Central memory CD8-positive, alpha-beta T cell (primary cell): ENCODE measurements at regions not wholly inside any gene's neighbourhood (a gene's known extent, or its start where the extent isn't known, plus 50 kb on each side); places are given as distances from the start of the nearest gene placed in this dataset.

ENCODE experiments used
- ATAC-seq: fragments of 150-1000 bp; cut with Tn5 transposase; replicated peaks from 2 replicates; pipeline ENCODE4 v1.10.0; 2022; ENCODE audit warnings: mild to moderate bottlenecking, moderate FRiP score, moderate number of reproducible peaks; ENCODE audit not compliant: poor library complexity, severe bottlenecking; ENCODE audit errors: extremely low read depth
- DNase-seq, 2 donors: peaks; one replicate each; pipeline ENCODE4 v3.0.0; 2021; ENCODE audit warnings: low spot score in 2 of 2
- H3K27ac Mint-ChIP-seq: one replicate; pipeline ENCODE4 v1.8.0; 2022; ENCODE audit warnings: low read depth, mild to moderate bottlenecking, moderate library complexity, mixed read lengths
- H3K27me3 Mint-ChIP-seq: one replicate; pipeline ENCODE4 v1.8.0; 2022; ENCODE audit warnings: mixed read lengths
- H3K36me3 Mint-ChIP-seq: one replicate; pipeline ENCODE4 v1.8.0; 2022; ENCODE audit warnings: mild to moderate bottlenecking, moderate library complexity, mixed read lengths; ENCODE audit not compliant: insufficient read depth
- H3K4me1 Mint-ChIP-seq: one replicate; pipeline ENCODE4 v1.8.0; 2022; ENCODE audit warnings: mixed read lengths
- H3K4me3 Mint-ChIP-seq: one replicate; pipeline ENCODE4 v1.8.0; 2022; ENCODE audit warnings: mild to moderate bottlenecking, moderate library complexity, mixed read lengths
- H3K9me3 Mint-ChIP-seq: one replicate; pipeline ENCODE4 v1.8.0; 2022; ENCODE audit warnings: mixed read lengths

DNA sequence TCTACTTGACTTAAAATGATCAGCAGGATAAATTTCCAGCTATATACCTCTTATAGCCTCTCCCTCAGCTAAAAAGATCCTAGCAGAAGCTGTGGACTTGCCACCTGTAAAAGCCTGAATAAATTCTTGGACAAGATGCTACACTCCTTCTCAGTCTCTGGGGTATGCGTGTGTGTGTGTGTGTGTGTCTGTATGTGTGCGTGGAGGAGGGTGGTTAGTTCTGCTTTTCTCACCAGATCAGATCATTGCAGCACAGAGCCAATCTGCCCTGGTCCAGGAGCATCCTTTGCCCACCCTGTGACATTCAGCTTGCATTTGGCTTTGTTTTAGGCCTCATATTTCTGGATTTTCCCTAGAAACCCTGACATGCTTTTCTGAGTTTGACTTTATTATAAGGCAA lies 438.3 kb downstream of the RFC3 start:
- Mint-ChIP-seq H3K4me1 (no peaks in the 10 kb centered on the region), H3K36me3 (no peaks in the 10 kb centered on the region), H3K27ac (no peak overlapping the region), H3K9me3 (peaks cover 28% of the 10 kb centered on the region), H3K27me3 (no peaks in the 10 kb centered on the region), H3K4me3 (no peak overlapping the region)
- ATAC-seq (no peak), DNase-seq (no peak)

DNA sequence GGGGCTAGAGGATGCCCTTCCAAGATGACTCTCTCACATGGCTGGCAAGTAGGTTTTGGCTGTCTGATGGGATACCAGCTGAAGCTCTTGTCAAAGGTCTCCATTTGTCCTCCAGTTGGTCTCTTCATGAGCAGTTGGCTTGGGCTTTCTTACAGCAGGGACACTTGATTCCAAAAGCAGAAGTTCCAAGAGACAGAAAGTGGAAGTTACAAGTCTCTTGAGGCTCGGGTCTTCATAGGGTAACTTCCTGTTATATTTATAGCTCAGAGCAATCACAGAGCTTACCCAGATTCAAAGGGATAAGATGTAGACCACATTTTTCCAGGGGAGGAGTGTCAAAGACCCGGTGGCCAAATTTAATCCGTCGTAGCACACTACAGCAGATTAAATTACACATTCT lies 440.0 kb downstream of the RFC3 start:
- H3K27ac Mint-ChIP-seq = no peak overlapping the region
- ATAC-seq (no peak), DNase-seq (no peak)
- H3K4me3 Mint-ChIP-seq = no peak overlapping the region
- H3K4me1 Mint-ChIP-seq = no peaks in the 10 kb centered on the region
- H3K36me3 Mint-ChIP-seq = no peaks in the 10 kb centered on the region
- peaks cover 27% of the 10 kb centered on the region for H3K9me3 Mint-ChIP-seq
- no peaks in the 10 kb centered on the region for H3K27me3 Mint-ChIP-seq

DNA sequence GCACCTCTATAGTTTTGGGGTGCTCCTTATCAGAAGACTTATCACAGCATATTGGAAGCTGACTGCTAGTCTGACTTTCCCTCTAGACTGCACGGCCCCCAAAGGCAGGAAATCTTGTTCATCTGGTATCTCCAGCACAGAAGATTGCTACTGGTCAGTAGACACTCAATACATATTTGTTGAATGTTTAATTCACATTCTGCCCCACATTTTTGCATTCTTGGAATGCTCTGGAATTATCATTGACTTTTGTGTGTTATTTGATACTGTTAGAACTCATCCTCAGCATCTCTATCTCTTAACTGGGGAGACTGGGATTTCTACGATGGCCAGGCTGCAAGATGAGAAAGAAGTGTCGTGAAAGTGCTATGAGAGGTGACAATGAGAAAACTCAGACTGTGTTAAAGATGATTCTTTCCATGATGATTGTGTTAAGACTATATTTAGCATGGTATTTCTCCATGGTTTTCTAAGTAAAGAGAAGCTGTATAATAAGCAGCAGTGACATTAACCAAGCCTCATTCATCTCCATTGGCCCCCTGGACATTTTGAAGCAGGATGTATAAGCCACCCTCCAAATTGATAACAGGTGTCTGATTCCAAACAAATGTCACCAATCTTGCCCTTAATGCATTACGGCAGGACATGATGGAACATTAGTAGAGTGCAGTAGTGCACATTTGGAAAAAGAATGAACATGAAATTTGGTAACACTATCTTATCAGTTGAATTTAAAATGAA lies 440.9 kb downstream of the RFC3 start:
- DNase-seq (no peak), ATAC-seq (no peak)
- H3K27me3 Mint-ChIP-seq = no peaks in the 10 kb centered on the region
- no peaks in the 10 kb centered on the region for H3K4me1 Mint-ChIP-seq
- H3K27ac Mint-ChIP-seq = no peak overlapping the region
- H3K4me3 Mint-ChIP-seq = no peak overlapping the region
- H3K36me3 Mint-ChIP-seq = no peaks in the 10 kb centered on the region
- H3K9me3 Mint-ChIP-seq = peaks cover 22% of the 10 kb centered on the region

DNA sequence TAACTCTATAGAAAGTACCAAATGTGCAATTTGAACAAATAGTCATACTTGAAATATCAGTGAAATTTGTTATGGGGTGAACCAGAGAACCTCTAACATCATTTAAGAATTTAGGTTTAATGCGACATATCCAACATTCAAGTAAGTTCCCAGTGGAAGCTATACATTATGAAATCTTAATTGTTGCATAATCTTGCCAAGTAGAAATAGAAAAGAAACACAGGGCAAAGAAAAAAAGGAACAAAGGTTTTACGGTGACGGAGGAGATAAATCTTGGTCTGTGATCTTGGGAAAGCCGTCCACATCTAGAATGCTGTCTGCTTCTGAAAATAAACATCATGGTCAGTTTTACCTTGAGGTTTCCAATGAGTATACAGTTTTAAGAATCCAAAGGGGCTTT lies 445.7 kb downstream of the RFC3 start:
- DNase-seq = no peak
- Mint-ChIP-seq H3K27ac (no peak overlapping the region), H3K4me1 (no peaks in the 10 kb centered on the region), H3K36me3 (no peaks in the 10 kb centered on the region), H3K4me3 (no peak overlapping the region), H3K9me3 (peaks cover 3% of the 10 kb centered on the region), H3K27me3 (no peaks in the 10 kb centered on the region)
- no peak for ATAC-seq

DNA sequence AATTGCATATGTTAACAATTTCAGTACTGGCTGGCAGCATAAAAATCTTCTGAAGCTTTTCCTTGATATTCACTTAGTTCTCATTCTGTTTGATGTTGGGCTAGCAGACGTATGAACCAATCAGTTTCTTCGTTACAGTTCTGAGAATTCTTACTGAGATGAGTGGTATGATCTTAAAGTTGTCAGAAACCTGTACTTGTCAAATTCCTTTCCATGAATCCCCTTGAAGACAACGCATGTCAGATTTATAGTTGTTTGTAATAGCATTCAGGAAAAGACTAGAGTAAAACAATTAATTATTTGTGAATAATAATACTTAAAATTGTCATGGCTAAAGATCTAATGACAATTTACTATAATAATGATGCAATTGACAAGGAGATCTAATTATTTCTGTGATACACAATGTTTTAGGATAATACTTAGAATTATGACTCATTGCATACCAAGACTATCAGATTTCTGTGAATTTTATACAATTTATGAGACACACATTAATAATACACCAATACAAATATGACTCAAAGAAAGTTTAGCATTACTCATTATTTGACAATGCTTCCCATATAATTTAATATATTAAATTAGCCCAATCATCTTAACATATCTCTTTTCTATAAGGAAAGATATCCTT lies 447.2 kb downstream of the RFC3 start:
- DNase-seq (no peak), ATAC-seq (no peak)
- no peaks in the 10 kb centered on the region for H3K36me3 Mint-ChIP-seq
- no peak overlapping the region for H3K27ac Mint-ChIP-seq
- no peak overlapping the region for H3K4me3 Mint-ChIP-seq
- H3K27me3 Mint-ChIP-seq = no peaks in the 10 kb centered on the region
- H3K4me1 Mint-ChIP-seq = no peaks in the 10 kb centered on the region
- no peaks in the 10 kb centered on the region for H3K9me3 Mint-ChIP-seq

DNA sequence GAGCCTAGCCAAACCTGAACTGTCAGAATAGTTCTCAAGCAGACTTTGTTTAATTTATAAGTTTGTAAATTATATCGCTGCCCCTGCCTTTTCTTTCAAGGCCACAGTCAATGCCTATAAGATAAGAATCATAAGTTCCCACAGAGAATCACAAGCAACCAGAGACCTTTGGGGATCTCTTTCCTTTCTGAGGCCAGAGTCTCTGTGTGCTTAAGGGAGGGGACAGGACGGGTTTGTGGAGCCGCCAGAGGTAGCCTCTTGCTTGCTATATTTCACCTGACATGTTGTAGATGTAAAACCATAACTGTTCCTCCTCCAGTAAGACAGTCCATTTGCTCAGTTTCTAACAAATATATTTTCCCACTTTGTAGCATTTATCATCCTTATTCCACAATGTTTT lies 458.8 kb downstream of the RFC3 start:
- H3K4me3 Mint-ChIP-seq = no peak overlapping the region
- no peaks in the 10 kb centered on the region for H3K36me3 Mint-ChIP-seq
- peaks cover under 1% of the 10 kb centered on the region for H3K9me3 Mint-ChIP-seq
- H3K4me1 Mint-ChIP-seq = no peaks in the 10 kb centered on the region
- ATAC-seq (no peak), DNase-seq (no peak)
- H3K27ac Mint-ChIP-seq = no peak overlapping the region
- H3K27me3 Mint-ChIP-seq = no peaks in the 10 kb centered on the region

DNA sequence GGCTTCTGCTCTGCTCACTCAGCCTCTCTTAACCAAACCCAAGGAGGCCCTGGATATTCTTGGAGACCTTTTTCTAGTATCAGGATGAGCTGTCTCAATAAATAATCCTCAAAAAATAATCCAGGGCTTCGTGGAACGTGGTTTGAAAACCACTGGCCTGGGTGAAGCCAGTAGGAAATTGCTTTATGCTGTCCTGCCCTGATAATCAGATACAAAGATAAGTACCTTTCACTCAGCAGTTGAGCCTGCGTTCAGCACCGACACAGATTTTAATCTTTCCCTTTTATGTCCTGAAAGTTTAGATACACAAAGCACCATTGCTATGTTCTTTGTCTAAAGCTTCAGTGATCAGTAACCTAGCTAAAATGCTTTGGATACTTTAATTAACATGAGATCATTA lies 460.0 kb downstream of the RFC3 start:
- no peaks in the 10 kb centered on the region for H3K36me3 Mint-ChIP-seq
- no peak overlapping the region for H3K4me3 Mint-ChIP-seq
- ATAC-seq (no peak), DNase-seq (no peak)
- no peak overlapping the region for H3K27ac Mint-ChIP-seq
- no peaks in the 10 kb centered on the region for H3K4me1 Mint-ChIP-seq
- no peaks in the 10 kb centered on the region for H3K9me3 Mint-ChIP-seq
- H3K27me3 Mint-ChIP-seq = no peaks in the 10 kb centered on the region

DNA sequence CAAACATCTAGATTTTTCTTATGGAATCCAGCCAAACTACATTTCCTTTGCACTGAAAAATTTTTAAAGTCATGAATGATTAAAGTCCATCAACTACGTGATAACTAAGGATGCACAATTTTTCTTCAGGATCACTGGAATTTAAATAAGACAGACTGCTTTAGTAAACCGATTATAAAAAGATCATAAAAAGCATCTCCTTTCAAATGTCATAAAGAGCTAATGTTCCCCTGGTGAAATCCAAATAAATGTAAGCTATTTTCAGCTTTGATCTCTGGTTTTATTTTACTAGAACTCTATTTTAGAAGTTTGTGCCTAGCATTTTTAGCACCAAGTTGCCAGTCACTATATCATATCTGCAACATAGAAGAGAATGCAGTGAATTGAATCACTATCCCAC lies 460.8 kb downstream of the RFC3 start:
- Mint-ChIP-seq H3K36me3 (no peaks in the 10 kb centered on the region), H3K4me3 (no peak overlapping the region), H3K4me1 (no peaks in the 10 kb centered on the region), H3K27me3 (no peaks in the 10 kb centered on the region), H3K27ac (no peak overlapping the region), H3K9me3 (no peaks in the 10 kb centered on the region)
- DNase-seq (no peak), ATAC-seq (no peak)

DNA sequence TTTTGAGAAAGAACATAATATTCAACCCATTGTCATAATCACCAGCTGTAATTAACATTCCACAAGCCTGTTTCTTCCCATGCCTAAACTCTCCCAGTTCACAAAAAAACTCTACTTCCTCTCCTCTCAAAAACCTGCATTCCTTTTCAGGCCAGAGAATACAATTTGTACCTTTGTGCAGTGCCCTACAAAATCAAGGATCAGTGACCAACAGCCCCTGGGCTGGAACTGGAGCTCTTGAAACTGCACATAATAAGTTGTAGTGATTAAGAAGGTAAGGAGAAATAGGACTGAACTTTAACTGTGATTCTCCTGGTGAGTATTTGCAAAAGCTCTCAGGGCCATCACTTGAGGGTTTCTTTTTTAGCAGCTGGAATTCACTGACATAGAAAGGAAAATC lies 472.7 kb downstream of the RFC3 start:
- H3K27me3 Mint-ChIP-seq = no peaks in the 10 kb centered on the region
- DNase-seq = no peak
- H3K9me3 Mint-ChIP-seq = peaks cover 18% of the 10 kb centered on the region
- H3K4me3 Mint-ChIP-seq = no peak overlapping the region
- H3K27ac Mint-ChIP-seq = no peak overlapping the region
- no peak for ATAC-seq
- H3K36me3 Mint-ChIP-seq = no peaks in the 10 kb centered on the region
- no peaks in the 10 kb centered on the region for H3K4me1 Mint-ChIP-seq

DNA sequence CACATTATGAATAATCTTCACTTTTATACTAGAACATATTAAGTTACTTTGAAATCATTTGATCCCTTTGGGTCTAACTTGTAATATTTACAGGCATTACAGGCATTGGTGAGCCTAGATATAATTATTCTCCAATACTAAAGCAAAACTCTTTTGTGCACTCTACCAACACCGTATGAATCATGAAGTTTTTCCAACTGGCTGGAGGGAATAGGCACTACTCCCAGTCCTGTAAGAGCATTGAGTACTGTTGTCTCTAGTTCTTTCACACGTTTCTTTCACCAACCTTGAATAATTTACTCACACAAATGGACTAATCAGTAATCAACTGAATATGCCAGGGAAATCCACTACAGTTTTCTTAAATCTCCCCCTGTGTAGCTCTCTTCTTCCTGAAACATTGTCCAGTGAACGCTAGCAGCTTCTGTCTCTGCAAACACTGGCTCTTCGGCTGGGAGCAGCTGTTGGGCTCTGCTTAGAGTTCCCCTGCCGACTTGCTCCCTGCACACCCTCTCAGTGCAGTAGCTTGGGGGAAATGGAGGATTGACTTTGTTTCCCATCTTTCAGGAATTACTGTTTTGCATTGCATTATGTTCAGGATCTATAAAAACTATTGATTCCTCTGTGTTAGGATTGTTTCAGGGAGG lies 476.7 kb downstream of the RFC3 start:
- DNase-seq (no peak), ATAC-seq (no peak)
- H3K27me3 Mint-ChIP-seq = no peaks in the 10 kb centered on the region
- no peak overlapping the region for H3K27ac Mint-ChIP-seq
- H3K4me3 Mint-ChIP-seq = no peak overlapping the region
- no peaks in the 10 kb centered on the region for H3K36me3 Mint-ChIP-seq
- H3K4me1 Mint-ChIP-seq = no peaks in the 10 kb centered on the region
- peaks cover under 1% of the 10 kb centered on the region for H3K9me3 Mint-ChIP-seq

DNA sequence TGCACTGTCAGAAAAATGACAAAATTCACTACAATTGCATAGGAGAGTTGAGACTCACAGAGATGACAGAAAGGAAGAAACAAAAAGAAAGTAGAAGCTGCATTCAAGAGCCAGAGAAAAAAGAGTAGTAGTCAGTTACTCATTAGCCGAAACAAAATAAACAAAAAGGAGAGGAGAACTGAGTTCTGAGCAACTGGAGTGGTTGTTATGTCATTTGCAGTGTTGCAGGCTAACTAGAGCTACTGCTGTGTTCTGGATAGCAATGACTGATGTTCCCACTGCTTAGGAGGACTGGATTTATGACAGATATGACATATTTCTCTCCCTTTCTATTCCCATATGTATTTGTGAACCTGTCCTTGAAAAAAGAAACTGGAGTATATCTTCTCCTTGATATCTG lies 482.6 kb downstream of the RFC3 start:
- H3K27me3 Mint-ChIP-seq = no peaks in the 10 kb centered on the region
- H3K36me3 Mint-ChIP-seq = no peaks in the 10 kb centered on the region
- no peak for DNase-seq
- H3K4me1 Mint-ChIP-seq = no peaks in the 10 kb centered on the region
- H3K9me3 Mint-ChIP-seq = peaks cover 10% of the 10 kb centered on the region
- H3K4me3 Mint-ChIP-seq = no peak overlapping the region
- no peak for ATAC-seq
- no peak overlapping the region for H3K27ac Mint-ChIP-seq

DNA sequence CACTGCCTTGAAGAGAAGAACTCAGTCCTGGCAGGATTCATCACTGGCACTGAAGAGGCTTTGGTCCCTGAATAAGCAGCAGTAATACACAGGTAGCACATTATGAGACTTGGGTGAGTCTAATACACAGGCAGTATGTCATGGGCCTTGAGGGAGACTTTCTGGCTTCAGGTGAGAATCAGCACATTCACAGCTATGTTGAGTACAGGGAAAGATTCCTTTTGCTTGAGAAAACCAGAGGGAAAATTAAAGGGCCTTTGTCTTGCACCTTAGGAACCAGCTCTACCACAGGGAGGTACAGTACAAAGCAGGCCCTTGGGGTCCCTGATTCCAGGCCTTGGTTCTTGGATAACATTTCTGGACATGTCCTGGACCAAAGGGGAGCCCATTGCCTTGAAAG lies 484.6 kb downstream of the RFC3 start:
- ATAC-seq = no peak
- Mint-ChIP-seq H3K4me1 (no peaks in the 10 kb centered on the region), H3K4me3 (no peak overlapping the region)

DNA sequence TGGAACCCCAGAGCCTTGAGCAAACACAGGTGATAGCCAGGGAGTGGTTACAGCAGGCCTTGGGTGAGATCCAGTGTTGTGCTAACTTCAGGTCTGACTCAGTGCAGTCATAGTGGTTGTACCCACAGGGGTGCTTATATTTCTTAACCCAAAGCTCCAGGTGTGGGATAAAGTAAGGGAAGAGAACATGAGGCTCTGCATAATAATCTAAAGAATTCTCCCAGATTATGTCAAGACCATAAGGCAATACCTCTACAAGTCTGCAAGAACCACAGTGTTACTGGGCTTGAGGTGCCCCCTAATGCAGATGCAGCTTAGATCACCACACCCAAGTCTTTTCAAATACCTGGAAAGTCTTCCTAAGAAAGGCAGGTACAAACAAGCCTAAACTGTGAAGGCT lies 485.4 kb downstream of the RFC3 start:
- Mint-ChIP-seq H3K9me3 (peaks cover 10% of the 10 kb centered on the region), H3K4me1 (no peaks in the 10 kb centered on the region)

More for the DNA sequence above, 484.6 kb downstream of the RFC3 start:
- Mint-ChIP-seq H3K9me3 (peaks cover 10% of the 10 kb centered on the region), H3K27me3 (no peaks in the 10 kb centered on the region), H3K27ac (no peak overlapping the region), H3K36me3 (no peaks in the 10 kb centered on the region)
- no peak for DNase-seq

More for the DNA sequence above, 485.4 kb downstream of the RFC3 start:
- no peaks in the 10 kb centered on the region for H3K27me3 Mint-ChIP-seq
- no peak overlapping the region for H3K4me3 Mint-ChIP-seq
- H3K36me3 Mint-ChIP-seq = no peaks in the 10 kb centered on the region
- ATAC-seq = no peak
- no peak for DNase-seq
- H3K27ac Mint-ChIP-seq = no peak overlapping the region
